ENCODE measurements at regions not wholly inside any gene's neighbourhood (a gene's known extent, or its start where the extent isn't known, plus 50 kb on each side); places are given as distances from the start of the nearest gene placed in this dataset.

- no peak for TF ChIP-seq CTCF (IDR thresholded peaks at IDR 0.05)
- TF ChIP-seq POLR2AphosphoS5 (IDR thresholded peaks at IDR 0.05), result no peak
- TF ChIP-seq POLR2A (IDR thresholded peaks at IDR 0.05; ENCODE audit: low read depth), result no peak
- no peak for TF ChIP-seq EP300 (IDR thresholded peaks at IDR 0.05)
Measured at GRCh38 chr7:149558149-149558861, 60.7 kb upstream of the ZNF746 start.
